Kidney epithelial cell (primary cell): ENCODE measurements at regions not wholly inside any gene's neighbourhood (a gene's known extent, or its start where the extent isn't known, plus 50 kb on each side); places are given as distances from the start of the nearest gene placed in this dataset.

ENCODE experiments used
- DNase-seq: peaks from one replicate; pipeline ENCODE4 v3.0.0-alpha.2; 2010; ENCODE audit warnings: low read depth
- H3K27me3 ChIP-seq: 2 replicates; pipeline ENCODE4 v1.6.0; 2011; ENCODE audit warnings: low read length; ENCODE audit not compliant: control insufficient read depth, insufficient read depth
- H3K36me3 ChIP-seq: 2 replicates; pipeline ENCODE4 v1.5.1; 2011; ENCODE audit warnings: low read length; ENCODE audit not compliant: control insufficient read depth, insufficient read depth
- H3K4me3 ChIP-seq: 2 replicates; pipeline ENCODE4 v1.5.1; 2011; ENCODE audit warnings: low read depth, mild to moderate bottlenecking, control low read depth, low read length
- TF ChIP-seq, protein P1 (sequence below): IDR thresholded peaks from 2 replicates; pipeline ENCODE4 v1.5.1; 2011; ENCODE audit warnings: mild to moderate bottlenecking, moderate library complexity, low read length, control low read depth, inconsistent platforms; ENCODE audit not compliant: insufficient read depth, poor library complexity, severe bottlenecking

DNA sequence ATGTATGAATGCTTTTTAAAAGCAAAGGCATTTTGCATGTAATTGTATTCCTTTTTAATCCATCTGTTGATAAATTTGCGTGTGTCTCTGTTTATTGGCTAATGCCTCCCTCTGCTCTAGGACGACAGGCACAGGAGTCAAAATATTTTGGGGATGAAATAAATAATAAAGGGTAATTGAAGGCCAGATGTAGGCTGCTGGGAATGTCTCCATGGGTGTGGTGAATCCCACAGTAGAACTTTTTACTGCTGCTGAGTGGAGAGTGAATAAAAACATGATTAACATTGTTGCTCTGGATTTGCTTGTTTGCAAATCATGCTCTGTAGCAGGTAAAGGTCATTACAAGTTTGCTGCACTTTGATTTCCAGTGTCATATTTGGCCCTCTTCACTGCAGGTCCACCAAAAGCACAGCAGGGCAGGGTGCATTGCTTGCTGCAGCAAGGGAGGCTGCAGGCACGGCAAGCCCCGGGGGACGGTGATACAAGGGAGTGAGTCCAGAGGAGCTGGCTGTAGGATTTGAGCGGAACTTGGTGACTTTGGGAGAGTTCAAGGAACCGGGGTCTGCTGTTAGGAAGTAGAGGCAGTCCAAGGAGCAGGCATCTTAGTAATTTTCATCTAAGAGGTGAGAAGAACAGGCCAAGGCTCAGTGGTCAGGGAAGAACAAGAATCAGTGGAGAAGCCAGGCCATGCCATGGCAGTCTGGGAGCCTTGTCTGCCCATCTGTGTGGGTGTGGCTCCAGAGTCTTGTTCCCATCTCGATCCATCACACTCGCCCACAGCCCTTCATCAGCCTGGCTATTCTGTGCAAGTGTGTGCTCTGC is 201.5 kb upstream of the RAB6C start:
- DNase-seq: no peak
- H3K36me3 ChIP-seq: no peaks in the 10 kb centered on the region
- TF ChIP-seq, protein P1, sequence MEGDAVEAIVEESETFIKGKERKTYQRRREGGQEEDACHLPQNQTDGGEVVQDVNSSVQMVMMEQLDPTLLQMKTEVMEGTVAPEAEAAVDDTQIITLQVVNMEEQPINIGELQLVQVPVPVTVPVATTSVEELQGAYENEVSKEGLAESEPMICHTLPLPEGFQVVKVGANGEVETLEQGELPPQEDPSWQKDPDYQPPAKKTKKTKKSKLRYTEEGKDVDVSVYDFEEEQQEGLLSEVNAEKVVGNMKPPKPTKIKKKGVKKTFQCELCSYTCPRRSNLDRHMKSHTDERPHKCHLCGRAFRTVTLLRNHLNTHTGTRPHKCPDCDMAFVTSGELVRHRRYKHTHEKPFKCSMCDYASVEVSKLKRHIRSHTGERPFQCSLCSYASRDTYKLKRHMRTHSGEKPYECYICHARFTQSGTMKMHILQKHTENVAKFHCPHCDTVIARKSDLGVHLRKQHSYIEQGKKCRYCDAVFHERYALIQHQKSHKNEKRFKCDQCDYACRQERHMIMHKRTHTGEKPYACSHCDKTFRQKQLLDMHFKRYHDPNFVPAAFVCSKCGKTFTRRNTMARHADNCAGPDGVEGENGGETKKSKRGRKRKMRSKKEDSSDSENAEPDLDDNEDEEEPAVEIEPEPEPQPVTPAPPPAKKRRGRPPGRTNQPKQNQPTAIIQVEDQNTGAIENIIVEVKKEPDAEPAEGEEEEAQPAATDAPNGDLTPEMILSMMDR: no peak
- peaks cover 2% of the 10 kb centered on the region for H3K27me3 ChIP-seq
- no peak overlapping the region for H3K4me3 ChIP-seq

GRCh38 chr2:129778584-129778877 is 200.9 kb upstream of the RAB6C start:
- DNase-seq: no peak
- TF ChIP-seq, protein P1: no peak
- H3K27me3 ChIP-seq: peaks cover 2% of the 10 kb centered on the region
- no peaks in the 10 kb centered on the region for H3K36me3 ChIP-seq
- H3K4me3 ChIP-seq: no peak overlapping the region

GRCh38 chr2:129779783-129780182 is 199.7 kb upstream of the RAB6C start:
- Histone ChIP-seq H3K4me3 (no peak overlapping the region), H3K36me3 (no peaks in the 10 kb centered on the region), H3K27me3 (peaks cover 2% of the 10 kb centered on the region)
- no peak for DNase-seq
- TF ChIP-seq, protein P1: no peak

DNA sequence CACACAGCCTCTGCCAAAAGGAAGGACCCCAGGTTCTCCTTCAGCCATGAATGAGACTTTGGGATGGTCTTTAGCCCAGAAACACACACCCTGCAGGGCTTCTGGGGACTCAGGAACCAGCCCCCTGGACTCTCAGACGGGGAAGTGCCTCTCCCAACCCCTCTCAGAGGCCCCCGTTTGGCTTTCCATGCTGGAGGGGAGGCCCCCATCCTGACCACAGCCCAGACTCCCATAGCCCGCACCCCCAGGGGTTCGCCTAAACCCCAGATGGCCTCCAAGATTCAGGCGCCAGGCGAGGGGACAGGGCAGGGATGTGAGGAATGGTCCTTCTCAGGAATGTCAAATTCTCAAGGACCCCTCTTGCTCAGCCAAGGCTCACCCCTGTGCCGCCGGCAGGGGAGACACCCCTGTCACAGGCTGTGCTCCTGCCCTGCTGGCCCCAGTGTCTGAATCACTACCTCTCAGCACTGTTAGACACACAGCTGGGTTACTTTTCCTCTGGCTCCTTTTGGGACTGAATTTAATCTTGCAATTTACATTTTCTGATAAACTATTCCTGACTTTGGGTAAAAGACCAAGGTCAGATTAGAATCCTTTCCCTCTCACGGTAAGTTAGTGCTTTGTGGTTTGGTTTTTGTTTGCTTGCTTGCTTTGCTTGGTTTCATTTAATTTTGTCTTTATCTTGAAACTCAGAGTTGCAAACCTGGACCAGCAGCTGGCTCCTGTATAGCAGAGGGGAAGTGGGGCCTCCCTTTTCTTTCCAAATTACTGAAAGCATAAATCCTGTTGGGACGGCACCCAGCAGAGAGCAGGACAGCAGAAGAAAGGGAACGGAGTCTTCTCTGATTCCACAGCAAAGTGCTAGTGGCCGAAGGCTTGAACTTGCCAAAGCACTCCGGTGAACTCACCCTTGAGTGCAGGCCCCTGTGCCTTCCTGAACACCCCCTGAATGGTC is 198.9 kb upstream of the RAB6C start:
- DNase-seq: no peak
- no peak overlapping the region for H3K4me3 ChIP-seq
- TF ChIP-seq, protein P1: no peak
- peaks cover 2% of the 10 kb centered on the region for H3K27me3 ChIP-seq
- H3K36me3 ChIP-seq: no peaks in the 10 kb centered on the region

DNA sequence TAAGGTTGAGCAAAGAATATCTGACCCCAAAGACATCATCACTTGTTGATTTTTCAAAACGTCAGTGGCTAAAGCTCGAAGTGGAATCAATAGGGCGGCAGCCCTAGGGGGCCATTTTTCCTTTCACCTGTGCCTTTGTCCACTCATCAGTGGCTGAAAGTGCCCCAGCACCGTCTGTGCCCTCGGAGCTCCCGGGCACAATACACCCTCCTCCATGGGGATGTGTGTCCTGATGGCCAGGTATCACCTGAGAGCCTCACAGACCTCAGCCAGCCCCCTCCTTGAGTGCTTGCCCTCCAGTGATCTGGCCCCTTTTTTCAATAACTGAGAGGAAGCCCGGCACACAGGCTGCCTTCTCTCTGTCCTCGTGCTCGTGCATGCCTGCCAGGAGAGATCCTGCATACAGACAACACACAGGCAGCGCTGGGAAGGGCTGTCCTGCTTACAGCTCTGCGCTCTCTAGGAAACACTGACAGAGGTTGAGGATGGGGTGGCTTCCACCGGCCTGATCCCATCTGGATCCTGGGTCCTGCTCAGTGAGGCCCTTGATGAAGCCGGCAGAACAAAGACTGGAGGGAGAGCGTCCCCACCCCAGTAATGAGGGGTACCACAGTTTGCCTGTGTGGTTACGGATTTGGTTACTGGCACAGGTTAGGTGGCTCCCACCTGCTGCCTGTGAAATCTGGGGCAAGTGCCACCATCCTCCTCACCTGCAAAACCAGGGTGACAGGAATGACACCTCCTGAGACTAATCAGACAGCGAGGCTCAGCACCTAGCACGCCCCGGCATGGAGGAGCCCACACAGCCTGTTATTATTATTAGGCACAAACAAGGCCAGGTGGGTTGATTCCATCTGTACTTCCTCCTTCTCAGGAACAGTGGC is 197.5 kb upstream of the RAB6C start:
- Histone ChIP-seq H3K4me3 (no peak overlapping the region), H3K27me3 (peaks cover 2% of the 10 kb centered on the region), H3K36me3 (no peaks in the 10 kb centered on the region)
- DNase-seq: no peak
- TF ChIP-seq, protein P1: no peak
